ENCODE measurements at regions not wholly inside any gene's neighbourhood (a gene's known extent, or its start where the extent isn't known, plus 50 kb on each side); places are given as distances from the start of the nearest gene placed in this dataset.
A peak's percentile ranks its signal among the peaks of the same experiment; 100 is the strongest.

DNA sequence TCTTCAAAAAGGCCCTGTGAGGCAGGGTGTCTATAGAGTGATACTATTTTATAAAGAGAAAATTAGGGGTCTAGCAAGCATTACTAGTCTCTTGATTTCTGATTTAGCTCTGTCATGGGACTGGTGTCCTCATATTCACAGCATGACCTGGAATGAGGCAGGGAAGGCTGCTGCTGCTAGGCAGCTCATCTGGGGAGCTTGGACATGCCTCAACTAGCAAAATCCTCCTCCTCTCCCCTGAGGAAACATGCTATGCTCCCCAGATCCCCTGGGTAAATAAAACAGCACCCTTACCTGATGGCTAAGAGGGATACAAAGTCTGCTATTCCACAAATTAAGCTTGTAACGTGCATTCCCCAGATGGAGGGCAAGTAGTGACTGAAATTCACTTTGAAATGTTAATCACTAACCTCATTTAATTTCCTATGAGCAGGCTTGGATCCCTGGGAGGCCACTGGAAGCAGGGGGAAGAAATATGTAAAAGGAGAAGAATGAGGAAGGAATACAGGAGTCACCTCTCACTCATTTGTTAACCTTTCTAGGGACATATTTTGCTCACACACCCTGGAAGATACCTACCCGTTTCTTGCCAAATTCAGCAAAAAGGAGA is 709.4 kb downstream of the SQOR start:
- no CpG with 5 or more reads among the region's 2 CpGs for WGBS (ENCODE audit: extremely low coverage, insufficient read length, low lambda C conversion rate)
- no peak for DNase-seq
- no peaks in the 10 kb centered on the region for H3K79me2 ChIP-seq (ENCODE audit: insufficient read depth, low read length)
- Mint-ChIP-seq H3K27me3 (ENCODE audit: low read depth) (no peaks in the 10 kb centered on the region), H3K4me1 (peaks cover 19 to 20% of the 10 kb centered on the region in 2 experiments), H3K36me3 (ENCODE audit: insufficient read depth in 1 of 3, low read depth in 3 of 3) (no peaks in the 10 kb centered on the region), H3K27ac (peak overlapping the region in 2 of 3 experiments; percentile 62 to 71; a peak in 3 of 7 replicates), H3K9me3 (no peaks in the 10 kb centered on the region), H3K4me3 (no peak overlapping the region)
- no peak overlapping the region for H4K8ac ChIP-seq (replicated peaks; ENCODE audit: insufficient read length, low read depth, low read length)
- H3K9ac ChIP-seq (ENCODE audit: extremely low read depth, insufficient read length, low read length) = no peak overlapping the region
- no peak overlapping the region for H2AFZ ChIP-seq (ENCODE audit: low read length)
- H3K9me3 ChIP-seq (ENCODE audit: control insufficient read depth, low read depth, low read length) = no peaks in the 10 kb centered on the region
- H2BK15ac ChIP-seq (ENCODE audit: low read depth, low read length) = no peak overlapping the region
- H3K4me1 ChIP-seq (ENCODE audit: insufficient read depth, low read length) = peaks cover 5% of the 10 kb centered on the region; the same call in 1 of the 2 replicates
- H2AK5ac ChIP-seq (ENCODE audit: insufficient read length, low read length) = no peak overlapping the region
- H3K4me2 ChIP-seq (ENCODE audit: insufficient read depth, insufficient read length, low read length) = no peak overlapping the region
- H3K14ac ChIP-seq (ENCODE audit: insufficient read depth, low read length) = no peak overlapping the region
- no peak overlapping the region for H2BK20ac ChIP-seq (ENCODE audit: low read depth, low read length, poor library complexity, severe bottlenecking)
- no peak overlapping the region for H3K23ac ChIP-seq (ENCODE audit: insufficient read length, low read depth, low read length)
- H2BK120ac ChIP-seq (ENCODE audit: low read depth, low read length, poor library complexity, severe bottlenecking) = no peak overlapping the region
- H3K27me3 ChIP-seq (ENCODE audit: insufficient read depth, low read length) = no peaks in the 10 kb centered on the region
- no peak overlapping the region for H2BK12ac ChIP-seq (ENCODE audit: insufficient read length, low read depth, low read length)
- no peak overlapping the region for H3K18ac ChIP-seq (ENCODE audit: insufficient read length, low read depth, low read length)
- H3K56ac ChIP-seq (ENCODE audit: insufficient read length, low read depth, low read length) = no peak overlapping the region
- TF ChIP-seq, protein P1, sequence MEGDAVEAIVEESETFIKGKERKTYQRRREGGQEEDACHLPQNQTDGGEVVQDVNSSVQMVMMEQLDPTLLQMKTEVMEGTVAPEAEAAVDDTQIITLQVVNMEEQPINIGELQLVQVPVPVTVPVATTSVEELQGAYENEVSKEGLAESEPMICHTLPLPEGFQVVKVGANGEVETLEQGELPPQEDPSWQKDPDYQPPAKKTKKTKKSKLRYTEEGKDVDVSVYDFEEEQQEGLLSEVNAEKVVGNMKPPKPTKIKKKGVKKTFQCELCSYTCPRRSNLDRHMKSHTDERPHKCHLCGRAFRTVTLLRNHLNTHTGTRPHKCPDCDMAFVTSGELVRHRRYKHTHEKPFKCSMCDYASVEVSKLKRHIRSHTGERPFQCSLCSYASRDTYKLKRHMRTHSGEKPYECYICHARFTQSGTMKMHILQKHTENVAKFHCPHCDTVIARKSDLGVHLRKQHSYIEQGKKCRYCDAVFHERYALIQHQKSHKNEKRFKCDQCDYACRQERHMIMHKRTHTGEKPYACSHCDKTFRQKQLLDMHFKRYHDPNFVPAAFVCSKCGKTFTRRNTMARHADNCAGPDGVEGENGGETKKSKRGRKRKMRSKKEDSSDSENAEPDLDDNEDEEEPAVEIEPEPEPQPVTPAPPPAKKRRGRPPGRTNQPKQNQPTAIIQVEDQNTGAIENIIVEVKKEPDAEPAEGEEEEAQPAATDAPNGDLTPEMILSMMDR (conservative IDR thresholded peaks at IDR 0.05) = no peak
- H3K27ac ChIP-seq (ENCODE audit: insufficient read length, low read depth, low read length) = no peak overlapping the region
- no peaks in the 10 kb centered on the region for H3K23me2 ChIP-seq (ENCODE audit: insufficient read length, low read depth, low read length, poor library complexity, severe bottlenecking)
- no peak overlapping the region for H3K4ac ChIP-seq (ENCODE audit: low read depth, low read length)
- no peak overlapping the region for H3T11ph ChIP-seq (ENCODE audit: low read length)
- no peak overlapping the region for H2BK5ac ChIP-seq (ENCODE audit: insufficient read length, low read length)
- H4K5ac ChIP-seq (ENCODE audit: insufficient read length, low read depth, low read length) = no peak overlapping the region
- no peak overlapping the region for H4K91ac ChIP-seq (ENCODE audit: insufficient read length, low read depth, low read length)
- no peaks in the 10 kb centered on the region for H3K79me1 ChIP-seq (ENCODE audit: insufficient read depth, low read depth, low read length, poor library complexity, severe bottlenecking)
- no peaks in the 10 kb centered on the region for H4K20me1 ChIP-seq (ENCODE audit: control insufficient read depth, insufficient read depth, insufficient read length)

Data from H9 (cell line).